ENCODE measurements at regions not wholly inside any gene's neighbourhood (a gene's known extent, or its start where the extent isn't known, plus 50 kb on each side); places are given as distances from the start of the nearest gene placed in this dataset.

DNA sequence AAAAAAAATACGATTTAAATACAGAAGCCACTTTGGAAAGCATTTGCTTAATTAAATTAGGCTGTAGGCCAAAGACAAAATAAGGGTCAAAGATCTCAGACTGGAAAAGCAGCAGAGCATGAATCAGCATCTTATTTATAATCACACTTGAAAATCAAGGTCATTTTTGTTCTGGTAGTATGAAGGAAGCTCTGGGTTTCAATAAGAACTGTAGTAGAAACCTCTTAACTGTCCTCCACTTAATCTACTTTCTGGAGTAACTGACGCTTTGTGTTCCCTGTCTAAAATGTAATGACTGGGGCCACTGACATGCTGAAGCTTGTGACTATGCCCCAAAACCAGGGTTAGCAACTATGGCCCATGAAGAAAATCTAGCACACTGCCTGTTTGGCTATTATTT, 450.7 kb upstream of the ZP4 start:
- TF ChIP-seq POLR2AphosphoS5 (IDR thresholded peaks at IDR 0.05), result no peak
- no peak for TF ChIP-seq POLR2A (IDR thresholded peaks at IDR 0.05)
- no peak for TF ChIP-seq EP300 (IDR thresholded peaks at IDR 0.05)
- TF ChIP-seq, protein P1, sequence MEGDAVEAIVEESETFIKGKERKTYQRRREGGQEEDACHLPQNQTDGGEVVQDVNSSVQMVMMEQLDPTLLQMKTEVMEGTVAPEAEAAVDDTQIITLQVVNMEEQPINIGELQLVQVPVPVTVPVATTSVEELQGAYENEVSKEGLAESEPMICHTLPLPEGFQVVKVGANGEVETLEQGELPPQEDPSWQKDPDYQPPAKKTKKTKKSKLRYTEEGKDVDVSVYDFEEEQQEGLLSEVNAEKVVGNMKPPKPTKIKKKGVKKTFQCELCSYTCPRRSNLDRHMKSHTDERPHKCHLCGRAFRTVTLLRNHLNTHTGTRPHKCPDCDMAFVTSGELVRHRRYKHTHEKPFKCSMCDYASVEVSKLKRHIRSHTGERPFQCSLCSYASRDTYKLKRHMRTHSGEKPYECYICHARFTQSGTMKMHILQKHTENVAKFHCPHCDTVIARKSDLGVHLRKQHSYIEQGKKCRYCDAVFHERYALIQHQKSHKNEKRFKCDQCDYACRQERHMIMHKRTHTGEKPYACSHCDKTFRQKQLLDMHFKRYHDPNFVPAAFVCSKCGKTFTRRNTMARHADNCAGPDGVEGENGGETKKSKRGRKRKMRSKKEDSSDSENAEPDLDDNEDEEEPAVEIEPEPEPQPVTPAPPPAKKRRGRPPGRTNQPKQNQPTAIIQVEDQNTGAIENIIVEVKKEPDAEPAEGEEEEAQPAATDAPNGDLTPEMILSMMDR (IDR thresholded peaks at IDR 0.05), result no peak
- peaks cover 0 to 8% (median 0%) of the 10 kb centered on the region in 3 donors for H3K9me3 ChIP-seq
- WGBS, 2 donors (ENCODE audit: low coverage in 1 of 2), result 60 to 80% methylated on average over 1 to 2 of the region's 2 CpGs

DNA sequence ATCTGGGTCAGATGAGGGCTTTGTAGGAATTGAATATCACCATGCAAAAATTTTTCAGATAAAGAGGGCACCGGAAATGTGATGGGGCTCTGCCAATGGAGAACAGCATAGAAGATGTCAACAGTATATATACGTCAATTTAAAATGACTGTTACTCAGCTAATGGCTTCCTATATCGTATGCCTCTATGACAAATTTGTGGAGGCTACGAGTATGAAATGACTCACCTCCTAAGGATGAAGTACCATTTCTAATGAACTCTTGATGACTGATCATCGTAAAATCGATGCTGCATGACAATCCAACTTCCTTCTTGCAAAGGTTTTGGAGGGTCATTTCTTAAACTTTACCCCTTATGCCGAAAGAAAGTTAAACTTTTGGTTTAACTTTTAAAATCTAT, 450.3 kb upstream of the ZP4 start:
- H3K4me1 ChIP-seq, result no peaks in the 10 kb centered on the region
- 83 to 89% methylated on average over 4 to 7 of the region's 7 CpGs for WGBS, 2 donors (ENCODE audit: low coverage in 1 of 2)
- H3K27ac ChIP-seq, result no peak overlapping the region
- peaks cover 0 to 8% (median 0%) of the 10 kb centered on the region in 3 donors for H3K9me3 ChIP-seq
- TF ChIP-seq EP300 (IDR thresholded peaks at IDR 0.05) (no peak), POLR2AphosphoS5 (IDR thresholded peaks at IDR 0.05) (no peak), POLR2A (IDR thresholded peaks at IDR 0.05) (no peak)
- TF ChIP-seq, protein P1 (IDR thresholded peaks at IDR 0.05), result no peak
- no peaks in the 10 kb centered on the region for H3K27me3 ChIP-seq
- no peak for ATAC-seq
- no peak overlapping the region for H3K4me3 ChIP-seq
- no peaks in the 10 kb centered on the region for H3K36me3 ChIP-seq

More for the DNA sequence above, 450.7 kb upstream of the ZP4 start:
- ATAC-seq, result no peak
- Histone ChIP-seq H3K27ac (no peak overlapping the region), H3K4me1 (no peaks in the 10 kb centered on the region), H3K4me3 (no peak overlapping the region), H3K27me3 (no peaks in the 10 kb centered on the region), H3K36me3 (no peaks in the 10 kb centered on the region)

DNA sequence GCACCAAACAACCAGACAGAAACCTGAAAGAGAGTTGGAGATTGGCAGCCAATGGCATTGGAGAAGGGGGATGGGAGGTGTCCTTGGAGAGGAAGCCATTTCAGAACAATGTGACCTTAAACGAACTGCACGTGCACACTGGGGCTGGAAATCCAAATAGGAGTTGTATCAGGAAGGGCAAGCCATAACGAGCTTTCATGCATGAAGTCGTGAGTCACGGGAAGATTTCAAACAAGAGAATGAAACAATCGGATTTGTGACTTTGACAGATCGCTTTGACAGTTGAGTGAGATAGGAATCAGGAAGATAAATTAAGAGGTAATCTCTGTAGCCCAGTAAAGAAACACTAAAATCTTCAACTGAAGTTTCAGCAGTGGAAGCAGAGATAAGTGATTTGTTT, 445.8 kb upstream of the ZP4 start:
- TF ChIP-seq, protein P1 (IDR thresholded peaks at IDR 0.05), result no peak
- TF ChIP-seq POLR2A (IDR thresholded peaks at IDR 0.05), result no peak
- no peak for TF ChIP-seq EP300 (IDR thresholded peaks at IDR 0.05)
- TF ChIP-seq POLR2AphosphoS5 (IDR thresholded peaks at IDR 0.05), result no peak
- Histone ChIP-seq H3K4me1 (no peaks in the 10 kb centered on the region), H3K4me3 (no peak overlapping the region), H3K9me3 (peaks cover 0 to 8% (median 0%) of the 10 kb centered on the region in 3 donors), H3K36me3 (no peaks in the 10 kb centered on the region), H3K27me3 (no peaks in the 10 kb centered on the region), H3K27ac (no peak overlapping the region)
- ATAC-seq, result no peak
- WGBS, 2 donors (ENCODE audit: low coverage in 1 of 2), result 64 to 82% methylated on average over 7 of the region's 7 CpGs

DNA sequence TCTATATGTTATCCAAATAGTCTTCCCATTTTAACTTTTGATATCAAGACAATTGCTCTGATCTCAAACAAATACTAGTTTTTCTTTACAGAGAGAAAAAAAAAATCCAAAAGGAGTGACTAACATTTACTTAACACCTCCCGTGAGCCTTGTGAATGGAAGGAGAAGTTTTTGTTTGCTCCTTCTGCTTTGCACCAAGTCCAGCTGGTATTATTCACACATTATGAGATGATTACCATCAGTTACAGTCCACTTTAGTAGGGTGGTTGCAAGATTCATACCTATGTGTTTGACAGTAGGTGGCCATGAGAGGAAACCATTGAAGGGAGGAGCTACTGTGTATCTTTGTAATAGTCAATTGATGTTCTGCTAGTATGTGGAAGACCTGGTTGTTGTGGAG, 443.4 kb upstream of the ZP4 start:
- Histone ChIP-seq H3K27me3 (no peaks in the 10 kb centered on the region), H3K36me3 (no peaks in the 10 kb centered on the region), H3K4me3 (no peak overlapping the region), H3K27ac (no peak overlapping the region), H3K9me3 (peaks cover 0 to 8% (median 0%) of the 10 kb centered on the region in 3 donors), H3K4me1 (no peaks in the 10 kb centered on the region)
- WGBS, 2 donors (ENCODE audit: low coverage in 1 of 2), result 83 to 85% methylated on average over 1 of the region's 1 CpG
- TF ChIP-seq, protein P1 (IDR thresholded peaks at IDR 0.05), result no peak
- TF ChIP-seq POLR2A (IDR thresholded peaks at IDR 0.05), result no peak
- TF ChIP-seq POLR2AphosphoS5 (IDR thresholded peaks at IDR 0.05), result no peak
- no peak for ATAC-seq

DNA sequence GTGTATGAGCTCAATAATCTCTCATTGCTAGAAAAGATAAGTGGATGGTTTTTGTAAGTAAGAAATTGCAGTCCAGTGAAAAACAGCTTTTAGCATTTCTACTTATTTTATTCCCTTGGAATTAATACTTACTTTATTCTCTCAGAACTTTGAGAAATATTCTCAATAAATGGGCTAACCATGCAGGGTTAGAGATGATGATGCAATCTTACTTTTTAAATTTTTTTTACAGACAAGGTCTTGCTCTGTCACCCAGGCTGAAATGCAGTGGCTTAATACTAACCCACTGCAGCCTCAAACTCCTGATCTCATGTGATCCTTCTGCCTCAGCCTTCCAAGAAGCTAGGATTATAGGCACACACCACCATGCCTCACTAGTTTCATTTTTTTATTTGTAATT, 440.8 kb upstream of the ZP4 start:
- no peaks in the 10 kb centered on the region for H3K27me3 ChIP-seq
- no peaks in the 10 kb centered on the region for H3K9me3 ChIP-seq
- no peak overlapping the region for H3K4me3 ChIP-seq
- ATAC-seq, result no peak
- no peak overlapping the region for H3K27ac ChIP-seq
- no peaks in the 10 kb centered on the region for H3K36me3 ChIP-seq
- no peaks in the 10 kb centered on the region for H3K4me1 ChIP-seq
- no peak for TF ChIP-seq EP300 (IDR thresholded peaks at IDR 0.05)
- no peak for TF ChIP-seq POLR2A (IDR thresholded peaks at IDR 0.05)
- no peak for TF ChIP-seq POLR2AphosphoS5 (IDR thresholded peaks at IDR 0.05)
- TF ChIP-seq, protein P1 (IDR thresholded peaks at IDR 0.05), result no peak
